GM18951 (cell line): ENCODE measurements at regions not wholly inside any gene's neighbourhood (a gene's known extent, or its start where the extent isn't known, plus 50 kb on each side); places are given as distances from the start of the nearest gene placed in this dataset.

ENCODE experiments used
- POLR2A ChIP-seq: IDR thresholded peaks from 4 replicates; pipeline ENCODE4 v1.6.1; 2011; ENCODE audit warnings: mild to moderate bottlenecking; ENCODE audit not compliant: insufficient read length, insufficient read depth; ENCODE audit errors: extremely low read depth
- in situ Hi-C: fragments of 300-500 bp; cut with MboI; formaldehyde crosslinking; loops from one replicate; pipeline ENCODE4 v1.12.0; 2022; ENCODE audit warnings: low sequenced_read_pairs, mixed read lengths, inconsistent platforms; ENCODE audit not compliant: unreplicated experiment

DNA sequence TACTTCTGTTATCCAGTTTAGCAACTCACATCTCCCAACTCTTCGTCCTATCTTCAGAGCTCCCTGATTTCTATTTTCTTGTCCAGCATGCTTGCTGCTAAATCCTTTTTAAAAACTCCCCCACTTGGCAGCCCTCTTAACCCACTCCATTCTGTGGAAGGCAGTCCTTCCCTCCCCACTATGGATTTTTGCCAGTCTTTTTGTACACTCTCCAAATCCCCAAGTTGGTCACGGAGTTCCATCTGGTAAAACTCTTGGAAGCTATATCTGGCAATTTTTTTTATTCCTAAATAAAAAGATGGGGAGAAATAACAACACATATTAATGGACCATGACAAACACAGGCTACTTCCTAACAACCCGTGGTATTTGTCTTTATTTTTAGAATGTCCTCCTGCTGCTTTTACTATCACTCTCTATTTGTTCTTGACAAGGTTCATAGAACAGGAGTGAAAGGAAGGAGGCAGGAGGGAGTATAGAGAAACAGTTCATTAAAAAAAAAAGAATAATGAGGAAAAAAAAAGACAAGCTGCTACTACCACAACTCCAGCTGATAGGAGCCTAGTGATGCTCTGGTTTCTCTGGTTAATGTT is 120.0 kb upstream of the THSD7B start:
- in situ Hi-C loops, result no loop called here
- TF ChIP-seq POLR2A, result no peak

DNA sequence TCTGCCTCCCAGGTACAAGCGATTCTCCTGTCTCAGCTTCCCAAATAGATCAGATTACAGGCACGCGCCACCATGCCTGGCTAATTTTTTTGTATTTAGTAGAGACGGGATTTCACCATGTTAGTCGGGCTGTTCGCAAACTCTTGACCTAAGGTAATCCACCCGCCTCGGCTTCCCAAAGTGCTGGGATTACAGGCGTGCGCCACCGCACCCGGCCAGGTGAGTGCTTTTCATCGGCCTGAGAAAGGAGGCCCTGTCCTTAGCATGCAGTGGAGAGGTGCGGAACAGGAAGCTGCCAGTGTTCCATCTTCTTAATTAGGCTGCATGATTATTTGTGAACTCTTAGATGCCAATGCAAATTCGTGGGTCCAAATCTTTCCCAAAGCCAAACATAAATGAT is 125.7 kb upstream of the THSD7B start:
- TF ChIP-seq POLR2A, result no peak
- in situ Hi-C loops, result no loop called here

DNA sequence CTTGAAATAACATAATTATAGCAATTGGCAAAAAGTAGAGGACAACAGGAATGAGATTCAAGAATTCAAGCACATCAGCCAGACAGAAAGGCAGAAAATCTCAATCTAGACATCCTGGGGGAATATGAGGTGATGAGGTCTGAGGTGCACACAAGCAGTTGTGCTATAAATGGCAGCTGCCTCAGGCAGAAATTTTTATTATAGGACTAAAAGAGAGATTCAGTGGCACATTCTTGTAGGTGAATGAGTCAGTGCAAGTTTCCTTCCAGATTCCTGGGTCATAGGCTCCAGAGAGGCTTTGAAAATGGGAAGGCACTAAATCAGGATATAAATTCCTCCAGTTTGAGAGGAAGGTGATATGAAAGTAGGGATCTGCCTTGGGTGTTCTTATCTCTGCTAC is 127.2 kb upstream of the THSD7B start:
- TF ChIP-seq POLR2A, result no peak
- in situ Hi-C loops, result no loop called here

DNA sequence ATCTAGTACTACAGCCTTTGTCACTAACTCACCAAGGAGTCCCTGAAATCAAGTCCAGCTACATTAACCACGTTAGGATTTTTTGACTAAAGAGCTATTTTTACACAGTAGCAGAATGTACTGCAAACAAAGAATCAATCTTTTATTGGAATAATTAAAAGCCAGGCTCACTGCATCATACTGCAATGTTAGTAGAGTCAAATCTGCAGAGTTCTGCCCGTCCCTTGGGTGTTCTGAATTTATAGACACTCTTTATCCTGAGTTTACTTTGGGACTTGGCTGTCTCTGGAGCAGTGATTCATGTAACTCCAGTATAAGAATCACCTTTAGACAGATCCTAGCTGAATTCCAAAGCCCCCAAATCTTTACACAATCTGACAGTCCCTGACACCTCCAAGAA is 127.9 kb upstream of the THSD7B start:
- in situ Hi-C loops, result no loop called here

DNA sequence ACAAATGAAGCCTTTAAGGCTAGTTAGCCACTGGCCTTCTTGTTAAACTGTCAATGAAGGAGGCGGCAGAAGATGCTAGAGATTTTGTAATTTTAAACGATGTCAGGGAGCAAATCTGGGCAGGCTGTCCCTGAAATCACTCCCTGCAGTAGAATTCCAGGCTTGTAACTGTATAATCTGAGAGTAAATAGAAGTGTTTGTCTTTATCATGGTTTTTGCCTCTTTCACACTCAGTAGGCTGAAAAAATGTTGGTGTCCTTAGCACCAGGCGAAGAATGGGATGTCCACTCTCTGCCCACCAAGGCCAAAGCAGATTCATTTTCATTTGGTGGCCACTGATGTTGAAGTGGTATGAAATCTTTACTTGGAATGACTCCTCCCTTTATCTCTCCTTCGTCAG is 136.9 kb upstream of the THSD7B start:
- in situ Hi-C loops, result no loop called here
- TF ChIP-seq POLR2A, result no peak

More for the DNA sequence above, 127.9 kb upstream of the THSD7B start:
- no peak for TF ChIP-seq POLR2A

DNA sequence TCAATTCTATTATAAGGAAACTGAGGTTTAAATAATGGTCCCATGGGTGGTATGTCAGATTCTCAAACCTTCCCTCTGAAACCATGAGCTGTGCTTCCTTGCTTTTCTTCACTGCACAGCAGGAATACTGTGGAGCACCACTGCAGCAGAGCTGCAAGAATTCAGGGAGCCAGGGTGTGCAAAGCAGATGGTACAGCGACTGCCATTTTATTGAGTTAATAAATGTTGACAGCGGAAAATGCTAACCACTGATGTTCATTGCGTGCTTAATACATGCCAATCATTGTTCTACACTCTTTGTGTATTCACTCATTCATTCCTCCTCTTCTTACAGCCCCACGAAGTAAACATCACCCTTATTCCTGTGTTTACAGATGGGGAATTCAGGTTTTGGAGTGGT is 152.2 kb upstream of the THSD7B start:
- in situ Hi-C loops, result no loop called here
- no peak for TF ChIP-seq POLR2A

DNA sequence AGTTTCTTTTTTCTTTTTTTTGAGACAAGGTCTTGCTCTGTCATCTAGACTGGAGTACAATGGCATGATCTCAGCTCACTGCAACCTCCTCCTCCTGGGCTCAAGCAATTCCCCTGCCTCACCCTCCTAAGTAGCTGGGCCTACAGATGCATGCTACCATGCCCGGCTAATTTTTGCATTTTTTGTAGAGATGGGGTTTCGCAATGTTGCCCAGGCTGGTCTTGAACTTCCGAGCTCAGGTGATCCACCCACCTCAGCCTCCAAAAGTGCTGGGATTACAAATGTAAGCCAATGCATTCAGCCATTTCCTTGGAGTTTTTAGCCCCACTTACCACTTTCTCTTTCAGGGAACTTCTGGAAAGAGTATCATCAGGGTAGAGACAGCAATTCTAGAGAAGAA is 153.3 kb upstream of the THSD7B start:
- in situ Hi-C loops, result no loop called here
- no peak for TF ChIP-seq POLR2A

DNA sequence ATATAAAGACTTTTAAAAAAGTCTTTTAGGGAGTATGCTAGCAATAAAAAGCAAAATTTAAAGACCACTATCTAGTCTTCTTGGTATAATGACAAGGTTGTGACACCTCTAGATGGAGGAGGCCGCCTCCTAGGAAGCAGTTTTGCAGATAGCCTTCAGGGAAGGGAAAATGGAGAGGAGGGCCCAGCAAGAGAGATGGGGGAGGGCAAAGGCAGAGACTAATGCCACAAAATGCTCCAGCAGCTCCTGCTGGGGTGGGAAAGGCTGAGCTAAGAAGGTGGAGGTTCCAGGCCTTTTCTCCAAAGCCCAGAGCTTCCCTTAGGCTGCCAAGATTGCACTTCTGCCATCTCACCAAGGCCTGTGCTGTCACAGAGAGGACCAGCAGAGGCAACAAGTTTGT is 153.9 kb upstream of the THSD7B start:
- in situ Hi-C loops, result no loop called here
- no peak for TF ChIP-seq POLR2A

DNA sequence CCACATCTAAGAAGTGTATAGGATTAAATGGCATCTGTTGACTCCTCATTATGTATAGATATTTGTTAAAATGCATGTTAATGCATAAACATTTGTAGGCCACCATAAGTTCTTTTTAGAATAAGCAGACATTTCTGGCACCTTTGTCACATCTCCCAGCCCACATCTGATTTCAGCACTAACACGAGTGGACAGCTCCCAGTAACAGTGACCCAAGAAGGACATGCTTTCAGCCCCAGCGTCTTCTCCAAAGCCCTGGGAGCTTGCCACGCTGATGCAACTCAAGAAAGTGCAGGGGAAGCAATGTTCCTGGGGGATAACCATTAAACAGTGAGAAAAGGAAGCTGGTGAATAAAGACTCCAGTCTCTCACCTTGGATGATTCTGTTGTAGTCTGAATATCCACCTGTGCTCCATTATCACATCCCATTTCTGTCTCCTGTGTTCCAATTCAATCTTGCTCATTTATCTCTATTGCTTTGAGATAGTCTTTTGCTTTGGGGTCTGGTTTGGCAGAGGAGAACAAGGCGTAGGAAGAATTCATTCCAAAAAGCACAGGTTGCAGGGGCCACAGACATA is 182.6 kb upstream of the THSD7B start:
- TF ChIP-seq POLR2A, result no peak

DNA sequence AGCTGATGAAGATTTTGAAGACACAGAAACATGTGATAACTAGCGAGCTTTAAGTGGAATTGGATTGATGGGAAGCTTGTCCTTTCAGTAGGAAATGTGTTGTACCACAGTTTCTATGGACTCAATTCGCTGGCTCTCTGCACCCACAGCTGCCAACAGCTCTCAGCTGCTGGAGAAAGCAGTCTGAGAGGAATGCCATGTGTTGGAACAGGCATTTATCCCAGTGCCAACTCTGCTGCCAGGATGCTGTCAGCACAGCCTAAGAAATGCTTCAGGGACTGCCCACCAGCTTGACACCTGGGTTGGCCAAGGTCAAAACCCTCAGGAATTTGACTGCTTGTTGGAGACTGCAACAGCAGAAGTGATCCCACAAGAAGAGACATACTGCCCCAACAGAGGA is 193.0 kb upstream of the THSD7B start:
- in situ Hi-C loops, result no loop called here
- TF ChIP-seq POLR2A, result no peak

More for the DNA sequence above, 182.6 kb upstream of the THSD7B start:
- in situ Hi-C loops, result no loop called here

DNA sequence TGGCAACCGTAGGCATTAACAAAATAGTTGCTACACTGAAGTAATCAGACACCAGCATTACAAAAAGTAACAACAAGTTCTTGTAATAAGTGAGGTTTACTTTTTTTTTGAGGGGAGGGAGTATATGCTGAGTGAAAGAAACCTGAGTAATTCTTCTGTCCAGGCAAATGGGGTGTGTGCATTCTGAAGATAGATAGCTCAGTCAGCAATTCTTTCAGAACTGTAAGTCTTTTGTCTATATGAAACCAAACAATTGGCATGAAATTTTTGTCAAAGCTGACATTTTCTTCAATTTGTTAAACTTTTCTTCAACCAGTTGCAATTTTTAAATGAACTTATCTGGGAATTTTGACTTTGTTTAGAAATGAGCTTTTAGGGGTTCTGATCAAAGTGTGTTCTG is 208.1 kb upstream of the THSD7B start:
- no peak for TF ChIP-seq POLR2A
- in situ Hi-C loops, result no loop called here

DNA sequence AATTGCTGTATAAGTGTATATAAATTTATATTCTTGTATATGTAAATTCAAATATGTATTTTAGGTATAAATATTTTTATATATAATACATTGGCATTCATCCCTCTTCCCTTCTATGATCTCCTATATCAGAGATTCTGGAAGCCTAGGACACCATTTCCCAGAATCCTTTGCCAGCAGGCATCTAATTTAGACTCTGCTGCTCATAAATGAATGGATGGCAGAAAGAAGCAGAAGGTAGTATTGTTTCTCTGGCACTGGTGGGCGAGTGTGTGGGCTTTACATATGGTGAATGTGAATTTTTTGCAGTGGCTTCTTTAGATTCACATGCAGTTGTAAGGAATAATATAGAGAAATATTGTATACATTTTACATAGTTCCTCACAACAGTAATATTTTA is 215.2 kb upstream of the THSD7B start:
- in situ Hi-C loops, result no loop called here
- TF ChIP-seq POLR2A, result no peak

DNA sequence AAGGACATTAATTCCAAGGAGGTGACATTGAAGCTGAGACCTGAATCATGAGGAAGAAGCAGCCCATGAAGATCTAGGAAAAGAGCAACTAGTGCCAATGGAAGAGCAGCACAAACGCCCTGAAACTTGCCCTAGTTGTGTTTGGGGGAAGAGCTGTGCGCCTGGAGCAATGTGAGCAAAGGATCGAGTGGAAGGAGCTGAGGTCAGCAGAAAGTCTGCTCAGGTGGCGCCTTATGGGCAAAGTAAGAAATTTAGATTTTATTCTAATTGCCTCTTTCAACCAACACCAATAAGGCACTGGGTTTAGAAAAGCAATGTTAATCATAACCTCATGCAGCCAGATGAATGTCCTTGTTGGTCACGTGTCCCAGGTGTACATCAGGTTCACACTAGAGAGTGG is 226.0 kb upstream of the THSD7B start:
- in situ Hi-C loops, result no loop called here
- no peak for TF ChIP-seq POLR2A

DNA sequence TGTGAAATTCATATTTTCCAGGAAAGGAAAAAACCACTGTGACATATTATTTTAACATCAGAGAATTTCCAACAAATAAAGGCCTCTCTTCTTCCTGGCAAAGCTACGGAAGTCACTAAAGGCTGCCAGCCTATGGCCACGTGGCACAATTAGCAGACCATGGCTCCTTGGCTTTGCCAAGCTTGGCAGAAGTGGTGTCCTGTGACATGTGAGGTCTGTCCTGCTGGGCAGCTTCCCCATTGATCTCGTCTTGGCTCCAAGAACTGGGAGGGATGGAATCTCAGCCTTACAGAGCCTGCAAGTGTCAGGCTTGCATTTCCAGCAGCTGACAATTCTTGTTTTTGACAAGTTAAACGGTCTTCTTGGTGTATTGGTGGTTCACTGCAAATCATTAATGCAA is 226.9 kb upstream of the THSD7B start:
- in situ Hi-C loops, result no loop called here
- no peak for TF ChIP-seq POLR2A

DNA sequence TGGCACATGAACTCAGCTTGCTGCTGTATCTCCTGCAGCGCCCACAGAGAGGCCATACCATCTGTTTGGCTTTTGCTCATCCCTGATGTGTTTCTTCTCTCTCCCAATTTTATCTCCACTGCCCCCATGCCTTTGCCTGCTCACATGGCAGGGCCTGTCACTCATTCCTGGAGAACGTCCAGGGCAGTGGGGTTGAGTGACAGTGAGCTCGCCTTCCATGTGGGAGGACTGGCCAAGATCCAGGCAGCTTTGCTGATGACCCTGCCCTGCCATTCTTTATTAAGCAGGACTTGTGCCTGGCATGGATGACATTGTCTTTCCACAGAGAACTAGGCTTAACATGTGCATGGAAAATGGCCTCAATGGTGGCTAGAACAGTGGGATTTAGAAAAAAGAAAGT is 230.5 kb upstream of the THSD7B start:
- in situ Hi-C loops, result no loop called here

More for the DNA sequence above, 230.5 kb upstream of the THSD7B start:
- no peak for TF ChIP-seq POLR2A
